ENCODE measurements at regions not wholly inside any gene's neighbourhood (a gene's known extent, or its start where the extent isn't known, plus 50 kb on each side); places are given as distances from the start of the nearest gene placed in this dataset.

- Histone ChIP-seq H3K9ac (ENCODE audit: low read depth in 1 of 2, low read length in 2 of 2) (no peak overlapping the region), H3K9me3 (ENCODE audit: control insufficient read depth in 4 of 4, low read length in 3 of 4) (peaks cover 0 to 3% (median under 1%) of the 10 kb centered on the region in 4 donors), H3K36me3 (ENCODE audit: control insufficient read depth in 4 of 4, insufficient read depth in 3 of 4, low read depth in 1 of 4, low read length in 3 of 4) (no peaks in the 10 kb centered on the region), H3K27ac (ENCODE audit: low read depth in 1 of 2, low read length in 2 of 2) (no peak overlapping the region), H3K27me3 (ENCODE audit: control insufficient read depth in 4 of 4, insufficient read depth in 4 of 4, low read length in 3 of 4) (no peaks in the 10 kb centered on the region), H3K4me3 (ENCODE audit: low read depth in 1 of 3, low read length in 3 of 3) (no peak overlapping the region), H3K4me1 (ENCODE audit: control insufficient read depth in 4 of 4, insufficient read depth in 4 of 4, low read length in 3 of 4) (no peaks in the 10 kb centered on the region)
- TF ChIP-seq MAX (IDR thresholded peaks at IDR 0.05) (no peak), FOXA1 (IDR thresholded peaks at IDR 0.05) (no peak), NR2F2 (IDR thresholded peaks at IDR 0.05) (no peak), ATF3 (IDR thresholded peaks at IDR 0.05) (no peak), FOXA2 (IDR thresholded peaks at IDR 0.05) (no peak), SP1 (IDR thresholded peaks at IDR 0.05) (no peak), HNF4A (conservative IDR thresholded peaks at IDR 0.05) (no peak), RXRA (IDR thresholded peaks at IDR 0.05) (no peak), TAF1 (conservative IDR thresholded peaks at IDR 0.05) (no peak), REST (IDR thresholded peaks at IDR 0.05) (no peak), CTCF (IDR thresholded peaks at IDR 0.05; ENCODE audit: low read depth, low read length, missing input control) (no peak), JUND (IDR thresholded peaks at IDR 0.05) (no peak), EGR1 (IDR thresholded peaks at IDR 0.05; ENCODE audit: low read depth in 2 of 2) (no peak), YY1 (IDR thresholded peaks at IDR 0.05) (no peak), GABPA (IDR thresholded peaks at IDR 0.05 in 1 of 2, conservative IDR thresholded peaks at IDR 0.05 in 1 of 2) (no peak), HNF4G (IDR thresholded peaks at IDR 0.05) (no peak), RAD21 (IDR thresholded peaks at IDR 0.05) (no peak), ZBTB33 (IDR thresholded peaks at IDR 0.05) (no peak)
- no peak for DNase-seq (ENCODE audit: low spot score)
Observed at GRCh38 chr16:49100366-49100765, 181.3 kb downstream of the CBLN1 start.
